ENCODE measurements at regions not wholly inside any gene's neighbourhood (a gene's known extent, or its start where the extent isn't known, plus 50 kb on each side); places are given as distances from the start of the nearest gene placed in this dataset.
"Not testable (repeated sequence)": the region's sequence is repeated elsewhere in the genome, so short reads cannot be mapped to it uniquely, and the experiment has no call there.

- no peak for DNase-seq (ENCODE audit: low read depth in 2 of 2)
Observed at GRCh38 chr12:89227774-89228173, 124.5 kb downstream of the DUSP6 start.

GRCh38 chr12:89225808-89226411, 126.4 kb downstream of the DUSP6 start:
- no peak for DNase-seq (ENCODE audit: low read depth in 2 of 2)

GRCh38 chr12:89225401-89225800, 126.9 kb downstream of the DUSP6 start:
- DNase-seq (ENCODE audit: low read depth in 2 of 2) = peak; percentile 54 to 71

- DNase-seq (ENCODE audit: low read depth in 2 of 2) = not testable (repeated sequence)
Observed at GRCh38 chr12:89222580-89222979, 129.7 kb downstream of the DUSP6 start.

- no peak for DNase-seq (ENCODE audit: low read depth in 2 of 2)
Observed at GRCh38 chr12:89217472-89217871, 134.8 kb downstream of the DUSP6 start.

GRCh38 chr12:89216211-89216952, 135.9 kb downstream of the DUSP6 start:
- DNase-seq (ENCODE audit: low read depth in 2 of 2) = no peak

- no peak for DNase-seq (ENCODE audit: low read depth in 2 of 2)
Observed at GRCh38 chr12:89215196-89215595, 137.1 kb downstream of the DUSP6 start.

- DNase-seq (ENCODE audit: low read depth in 2 of 2) = no peak
Observed at GRCh38 chr12:89213747-89214146, 138.6 kb downstream of the DUSP6 start.

- DNase-seq (ENCODE audit: low read depth in 2 of 2) = no peak
Observed at GRCh38 chr12:89213139-89213538, 139.2 kb downstream of the DUSP6 start.

- DNase-seq (ENCODE audit: low read depth in 2 of 2) = no peak
Observed at GRCh38 chr12:89212339-89212771, 139.9 kb downstream of the DUSP6 start.

- DNase-seq (ENCODE audit: low read depth in 2 of 2) = no peak
Observed at GRCh38 chr12:89211456-89211855, 140.8 kb downstream of the DUSP6 start.

GRCh38 chr12:89210277-89210676, 142.0 kb downstream of the DUSP6 start:
- DNase-seq (ENCODE audit: low read depth in 2 of 2) = no peak

GRCh38 chr12:89208661-89209096, 143.6 kb downstream of the DUSP6 start:
- DNase-seq (ENCODE audit: low read depth in 2 of 2) = no peak

GRCh38 chr12:89206390-89206789, 145.9 kb downstream of the DUSP6 start:
- no peak for DNase-seq (ENCODE audit: low read depth in 2 of 2)

- DNase-seq (ENCODE audit: low read depth in 2 of 2) = no peak
Observed at GRCh38 chr12:89205517-89205916, 146.8 kb downstream of the DUSP6 start.

- DNase-seq (ENCODE audit: low read depth in 2 of 2) = no peak
Observed at GRCh38 chr12:89203144-89203543, 149.2 kb downstream of the DUSP6 start.

- DNase-seq (ENCODE audit: low read depth in 2 of 2) = no peak
Observed at GRCh38 chr12:89200217-89200616, 152.1 kb downstream of the DUSP6 start.

GRCh38 chr12:89195470-89195869, 156.8 kb downstream of the DUSP6 start:
- DNase-seq (ENCODE audit: low read depth in 2 of 2) = no peak

GRCh38 chr12:89194683-89195082, 157.6 kb downstream of the DUSP6 start:
- DNase-seq (ENCODE audit: low read depth in 2 of 2) = no peak

- no peak for DNase-seq (ENCODE audit: low read depth in 2 of 2)
Observed at GRCh38 chr12:89192429-89192828, 159.9 kb downstream of the DUSP6 start.

- not testable (repeated sequence) for DNase-seq (ENCODE audit: low read depth in 2 of 2)
Observed at GRCh38 chr12:89191597-89191996, 160.7 kb downstream of the DUSP6 start.

- no peak for DNase-seq (ENCODE audit: low read depth in 2 of 2)
Observed at GRCh38 chr12:89189448-89189847, 162.9 kb downstream of the DUSP6 start.

- no peak for DNase-seq (ENCODE audit: low read depth in 2 of 2)
Observed at GRCh38 chr12:89187507-89187906, 164.8 kb downstream of the DUSP6 start.
